Ammon's horn (tissue), 1 donor: ENCODE measurements at regions not wholly inside any gene's neighbourhood (a gene's known extent, or its start where the extent isn't known, plus 50 kb on each side); places are given as distances from the start of the nearest gene placed in this dataset.
"Not testable (repeated sequence)": the region's sequence is repeated elsewhere in the genome, so short reads cannot be mapped to it uniquely, and the experiment has no call there.

ENCODE experiments used
- DNase-seq: peaks from one replicate; pipeline ENCODE4 v3.0.0-alpha.2; 2016; ENCODE audit warnings: low spot score

DNA sequence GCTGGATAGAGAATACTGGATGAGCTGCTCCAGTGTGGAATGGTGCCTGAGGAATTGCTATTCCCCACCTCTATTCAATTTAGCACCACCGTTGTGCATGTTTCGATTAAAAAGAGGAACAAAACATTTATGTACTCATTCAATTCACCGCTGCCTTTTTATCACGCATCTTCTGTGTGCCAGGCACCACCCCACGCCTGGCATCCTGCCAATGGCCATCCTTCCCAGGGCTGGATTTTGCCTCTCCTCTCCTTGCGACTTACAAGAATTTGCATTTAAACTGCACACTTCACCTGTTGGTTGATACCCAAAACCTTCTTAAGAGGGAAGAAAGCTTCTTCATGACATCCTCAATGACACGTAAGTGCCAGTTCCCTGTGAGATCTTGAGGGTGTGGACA, 110.2 kb upstream of the DPP6 start:
- DNase-seq: no peak

DNA sequence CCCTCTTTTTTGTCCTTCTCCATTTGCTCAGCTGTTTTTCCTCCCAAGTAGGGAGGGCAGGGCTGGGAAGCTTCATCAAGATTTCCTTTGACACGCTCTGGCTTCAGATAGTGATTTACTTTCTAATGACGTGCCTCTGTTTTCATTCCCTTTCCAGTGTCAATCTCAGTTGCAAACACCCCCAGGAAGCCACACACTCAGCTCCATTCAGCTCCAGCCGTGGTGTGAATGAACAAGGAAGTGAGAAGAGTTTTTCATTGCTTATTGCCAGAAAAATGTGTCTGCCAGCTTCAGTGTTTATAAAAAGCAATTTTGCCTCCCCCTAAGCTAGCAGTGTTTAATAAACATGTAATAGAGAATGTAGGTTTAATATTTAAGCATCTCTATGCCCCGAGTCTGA, 108.7 kb upstream of the DPP6 start:
- peak; percentile 68 for DNase-seq

DNA sequence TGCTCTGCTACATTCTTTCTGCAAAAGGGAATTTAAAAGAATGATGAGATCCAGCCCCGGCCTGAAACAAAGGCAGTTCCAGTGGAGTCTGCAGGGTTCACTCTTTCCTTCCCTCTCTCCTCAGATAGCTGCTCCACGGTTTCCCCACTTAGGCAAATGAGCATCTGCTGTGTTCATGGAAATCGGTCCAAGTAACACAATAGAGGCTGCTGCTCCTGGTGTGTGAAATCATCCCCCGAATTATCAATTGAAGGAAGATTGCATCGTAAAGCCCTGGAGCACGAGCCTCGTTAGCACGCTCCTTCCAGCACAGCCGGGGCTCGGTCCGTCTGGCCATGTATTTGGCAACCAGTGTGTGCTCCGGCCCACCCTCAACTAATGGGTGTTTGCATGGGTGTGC, 108.3 kb upstream of the DPP6 start:
- DNase-seq: peak; percentile 79

DNA sequence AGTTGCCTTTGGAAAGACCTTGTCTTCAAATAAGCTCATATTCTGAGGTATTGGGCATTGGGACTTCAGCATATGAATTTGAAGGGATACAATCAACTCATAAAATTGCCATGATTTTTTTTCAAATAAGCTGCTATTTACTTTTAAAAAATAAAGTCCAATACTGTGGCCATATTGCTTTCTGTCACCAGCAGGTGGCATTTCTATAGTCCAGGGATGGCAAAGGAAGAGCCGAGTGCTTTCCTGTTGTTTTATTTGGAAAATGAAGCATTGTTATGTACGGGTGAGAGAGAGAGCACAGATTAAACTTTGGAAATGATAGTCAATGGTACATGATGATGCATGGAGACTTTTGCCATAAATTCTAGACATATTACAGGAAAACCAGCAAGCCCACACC, 104.1 kb upstream of the DPP6 start:
- no peak for DNase-seq

DNA sequence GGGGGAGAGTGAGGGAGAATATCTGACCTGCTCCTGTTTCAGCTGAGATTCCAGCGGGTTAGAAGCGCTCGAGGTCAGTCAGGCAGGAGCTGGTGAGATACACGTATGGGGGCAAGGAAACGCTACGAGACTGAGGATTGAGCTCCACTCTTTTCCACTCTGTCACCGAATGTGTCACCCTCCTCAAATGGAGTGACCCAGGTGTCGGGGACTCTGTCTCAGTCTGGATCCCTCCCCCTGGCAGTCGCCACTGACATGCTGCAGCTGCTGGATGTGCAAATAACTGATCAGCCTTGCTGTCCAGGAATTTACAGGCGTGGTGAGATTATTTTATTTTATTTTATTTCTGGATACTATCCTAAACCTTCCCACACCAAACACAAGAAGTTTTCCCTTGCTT, 100.9 kb upstream of the DPP6 start:
- DNase-seq: no peak

DNA sequence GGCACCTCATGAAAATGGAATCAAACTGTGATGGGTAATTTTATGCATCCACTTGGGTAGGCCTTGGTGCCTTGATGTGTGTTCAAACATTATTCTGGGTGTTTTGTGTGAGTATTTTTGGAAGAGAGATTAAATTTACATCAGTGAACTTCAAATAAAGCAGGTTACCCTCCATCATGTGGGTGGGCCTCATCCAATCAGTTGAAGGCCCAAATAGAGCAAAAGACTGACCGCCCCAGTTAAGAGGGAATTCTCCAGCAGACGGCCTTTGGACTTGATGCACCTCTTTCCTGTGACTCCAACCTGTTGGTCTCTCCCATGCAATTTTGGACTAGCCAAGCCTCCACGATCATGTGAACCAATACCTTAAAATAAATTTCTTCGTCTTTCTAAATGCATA, 97.7 kb upstream of the DPP6 start:
- no peak for DNase-seq

DNA sequence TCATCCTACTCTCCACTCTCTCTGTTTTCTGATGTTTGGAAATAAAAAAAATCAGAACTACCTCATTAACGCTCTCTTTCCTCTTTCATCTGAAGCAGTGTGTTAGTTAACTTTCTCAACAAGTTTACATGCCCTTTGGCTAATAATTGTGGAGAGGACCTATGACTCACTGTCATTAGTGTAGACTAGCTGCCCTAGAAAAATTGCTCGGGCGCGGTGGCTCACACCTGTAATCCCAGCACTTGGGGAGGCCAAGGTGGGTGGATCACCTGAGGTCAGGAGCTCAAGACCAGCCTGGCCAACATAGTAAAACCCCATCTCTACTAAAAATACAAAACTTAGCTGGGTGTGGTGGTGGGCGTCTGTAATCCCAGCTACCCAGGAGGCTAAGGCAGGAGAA, 94.5 kb upstream of the DPP6 start:
- not testable (repeated sequence) for DNase-seq

DNA sequence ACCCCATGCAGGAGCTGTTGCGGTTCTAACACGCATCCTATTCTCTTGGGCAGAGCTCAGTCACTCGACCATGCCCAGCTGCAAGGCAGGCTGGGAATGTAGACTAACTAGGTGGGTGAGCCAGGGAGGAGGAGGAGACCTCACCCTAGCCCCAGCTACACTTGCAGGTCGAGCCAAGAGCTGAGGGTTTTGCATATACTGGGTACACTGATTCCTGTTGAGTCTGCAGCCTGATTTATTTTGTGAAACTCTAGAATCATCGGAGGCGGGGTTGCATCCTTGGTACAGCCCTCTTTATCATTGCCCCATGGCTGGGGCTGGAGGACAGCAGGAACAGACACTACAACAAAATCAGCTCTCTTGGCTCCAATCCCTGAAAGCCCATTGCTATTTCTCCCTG, 93.8 kb upstream of the DPP6 start:
- not testable (repeated sequence) for DNase-seq

DNA sequence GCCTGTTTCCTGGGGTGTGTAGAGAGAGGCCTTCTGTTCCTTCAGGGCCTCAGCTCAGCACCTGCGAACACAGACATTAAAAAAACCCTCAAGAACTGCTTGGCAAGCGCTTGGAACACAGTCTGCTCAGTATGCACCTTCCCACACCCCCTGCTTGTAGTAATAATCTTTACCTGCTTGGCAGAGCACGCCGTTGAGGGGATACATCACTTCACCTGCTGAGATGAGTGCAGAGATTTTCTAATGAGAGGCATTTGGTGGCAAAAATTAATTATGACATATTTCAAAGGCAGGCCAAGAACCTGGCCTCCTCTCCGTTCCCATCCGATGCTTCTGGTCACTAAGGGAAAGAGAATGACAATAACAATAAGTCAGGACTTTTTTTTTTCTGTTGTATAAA, 93.4 kb upstream of the DPP6 start:
- not testable (repeated sequence) for DNase-seq

DNA sequence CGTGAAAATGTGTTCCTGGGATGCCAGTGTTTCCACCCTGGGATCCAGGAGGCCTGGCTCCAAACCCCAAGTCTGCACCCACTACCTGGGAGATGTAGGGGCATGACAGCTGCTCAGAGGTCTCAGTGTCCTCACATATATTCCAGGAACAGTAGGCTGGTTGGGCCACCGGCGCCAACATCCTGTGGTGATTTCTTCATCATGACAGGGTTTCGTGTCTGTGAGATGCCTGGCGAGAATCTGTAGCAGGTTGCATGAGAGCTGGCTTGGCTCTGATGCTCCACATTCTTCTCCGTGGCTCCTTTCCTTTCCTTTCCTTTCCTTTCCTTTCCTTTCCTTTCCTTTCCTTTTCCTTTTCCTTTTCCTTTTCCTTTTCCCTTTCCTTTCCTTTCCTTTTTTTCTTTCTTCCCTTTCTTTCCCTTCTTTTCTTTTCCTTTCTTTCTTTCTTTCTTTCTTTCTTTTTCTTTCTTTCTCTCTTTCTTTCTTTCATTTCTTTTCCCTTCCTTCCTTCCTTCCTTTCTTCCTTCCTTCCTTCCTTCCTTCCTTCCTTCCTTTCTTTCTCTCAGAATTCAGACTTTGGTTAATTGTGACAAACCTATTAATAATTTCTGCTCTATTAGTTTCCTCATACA, 87.6 kb upstream of the DPP6 start:
- DNase-seq: not testable (repeated sequence)

DNA sequence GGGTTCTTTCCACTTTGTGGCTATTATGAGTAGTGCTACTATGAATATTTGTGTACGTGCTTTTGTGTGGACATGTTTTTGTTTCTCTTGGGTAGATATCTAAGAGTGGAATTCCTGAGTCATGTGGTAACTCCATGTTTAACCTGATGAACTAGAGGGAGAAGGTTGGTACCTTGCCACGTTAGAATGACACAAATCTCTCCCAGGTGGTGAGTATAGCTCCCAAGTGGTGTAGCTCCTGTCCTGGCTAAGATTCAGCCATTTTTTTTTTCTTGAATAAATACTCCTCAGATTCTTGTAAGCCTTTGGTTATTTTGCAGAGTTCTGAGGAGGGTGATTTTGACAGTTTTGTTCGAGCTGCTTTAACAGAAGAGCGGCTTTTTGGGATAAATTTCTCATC, 83.2 kb upstream of the DPP6 start:
- DNase-seq: not testable (repeated sequence)

DNA sequence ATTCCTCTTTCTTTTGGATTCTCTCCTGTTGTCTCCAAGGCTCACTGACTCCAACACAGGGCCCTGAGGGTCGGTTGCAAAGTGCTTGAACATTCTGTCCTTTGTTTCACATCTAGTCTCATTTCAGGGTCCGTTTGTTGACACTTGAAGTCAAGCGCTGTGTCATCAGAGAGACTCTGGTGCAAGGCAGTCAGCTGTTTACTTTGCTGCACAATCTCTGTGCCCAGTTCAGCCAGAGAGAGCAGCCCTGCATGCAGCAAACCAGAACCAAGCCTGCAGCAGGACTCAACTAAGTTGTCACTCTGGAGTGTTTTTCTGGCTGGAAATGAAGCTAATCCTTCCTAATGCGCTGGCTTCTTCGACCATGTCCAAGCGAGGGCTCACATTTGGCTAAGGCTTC, 77.6 kb upstream of the DPP6 start:
- DNase-seq: not testable (repeated sequence)

DNA sequence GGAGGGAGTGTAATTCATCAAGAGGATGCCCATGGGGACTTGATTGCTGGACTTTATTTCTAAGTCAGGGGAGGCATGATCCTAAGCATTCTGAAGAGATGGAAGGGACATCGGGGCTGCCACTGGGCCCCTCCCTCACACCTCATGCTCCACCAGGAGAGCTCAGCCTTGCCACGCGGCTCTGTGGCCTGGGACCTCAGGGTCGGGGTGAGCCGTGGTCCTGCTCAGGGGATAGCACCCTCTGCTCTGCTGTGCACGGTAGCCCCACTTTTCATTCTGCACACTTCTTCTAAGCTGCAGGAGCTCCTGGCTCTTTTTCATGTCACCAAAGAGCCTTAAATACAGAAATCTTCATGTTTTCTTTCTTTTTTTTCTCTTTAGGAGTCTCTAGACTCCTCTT, 75.5 kb upstream of the DPP6 start:
- DNase-seq: not testable (repeated sequence)

DNA sequence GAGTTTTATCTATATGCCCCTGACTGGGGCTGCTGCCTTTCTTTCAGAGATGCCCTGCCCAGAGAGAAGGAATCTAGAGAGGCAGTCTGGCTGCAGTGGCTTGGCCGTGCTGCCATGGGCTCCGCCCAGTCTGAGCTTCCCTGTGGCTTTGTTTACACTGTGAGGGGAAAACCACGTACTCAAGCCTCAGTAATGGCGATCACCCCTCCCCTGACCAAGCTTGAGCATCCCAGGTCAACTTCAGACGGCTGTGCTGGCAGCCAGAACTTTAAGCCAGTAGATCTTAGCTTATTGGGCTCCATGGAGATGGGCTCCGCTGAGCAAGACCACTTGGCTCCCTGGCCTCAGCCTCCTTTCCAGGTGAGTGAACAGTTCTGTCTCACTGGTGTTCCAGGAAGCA, 69.0 kb upstream of the DPP6 start:
- DNase-seq: not testable (repeated sequence)

DNA sequence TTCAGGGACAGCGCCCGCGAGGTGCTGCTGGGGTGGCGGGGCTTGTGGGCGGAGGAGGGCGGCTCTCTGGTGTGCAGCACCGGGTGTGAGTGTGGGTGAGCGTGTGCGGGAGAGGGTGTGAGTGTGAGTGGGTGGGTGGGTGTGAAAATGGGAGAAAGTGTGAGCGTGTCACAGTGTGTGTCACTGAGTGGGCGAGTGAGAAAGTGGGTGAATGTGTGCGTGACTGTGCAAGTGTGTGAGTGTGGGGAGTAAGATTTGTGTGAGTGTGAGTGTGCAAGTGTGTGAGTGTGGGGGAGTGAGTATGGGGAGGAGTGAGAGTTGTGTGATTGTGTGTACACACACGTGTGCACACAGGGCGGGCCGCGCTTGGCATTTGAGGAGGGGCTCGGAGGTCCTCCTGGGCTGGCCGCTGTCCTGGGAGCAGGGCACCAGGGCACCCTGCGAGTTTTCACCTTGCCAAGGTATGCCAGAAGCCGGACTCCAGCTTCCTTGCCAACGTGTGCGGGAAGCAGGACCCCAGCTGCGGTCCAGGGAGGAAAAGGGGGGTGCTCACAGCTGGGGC, 63.1 kb upstream of the DPP6 start:
- not testable (repeated sequence) for DNase-seq

DNA sequence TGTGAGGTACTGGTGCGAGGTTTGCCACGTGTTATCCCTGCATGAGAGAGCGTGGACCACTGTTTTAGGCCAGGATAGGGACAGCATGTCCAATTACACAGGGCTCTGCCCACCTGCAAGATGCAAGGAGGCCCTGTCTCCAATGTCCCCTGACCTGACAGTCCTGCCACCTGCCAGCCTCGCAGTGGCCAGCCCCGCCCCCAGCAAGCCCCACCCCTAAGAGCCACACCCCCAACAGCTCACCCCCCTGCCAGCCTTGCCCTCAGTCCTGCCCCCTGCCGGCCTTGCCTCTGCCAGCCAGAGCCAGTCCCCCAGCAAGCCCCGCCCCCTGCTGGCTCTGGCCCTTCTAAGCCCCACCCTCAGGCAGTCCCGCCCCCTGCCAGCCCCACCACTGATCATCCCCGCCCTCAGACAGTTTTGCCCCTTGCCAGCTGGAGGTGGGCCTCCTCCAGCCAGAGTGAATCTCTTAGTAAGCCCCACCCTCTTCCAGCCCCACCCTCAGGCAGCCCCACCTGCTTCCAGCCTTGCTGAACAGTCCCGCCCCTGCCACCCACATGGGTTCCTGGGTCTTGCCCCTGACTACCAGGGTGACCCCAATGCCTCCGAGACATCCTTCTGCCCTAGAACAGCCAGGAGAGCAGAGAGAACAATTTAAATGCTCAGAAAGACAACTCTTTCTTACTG, 62.3 kb upstream of the DPP6 start:
- DNase-seq: not testable (repeated sequence)

DNA sequence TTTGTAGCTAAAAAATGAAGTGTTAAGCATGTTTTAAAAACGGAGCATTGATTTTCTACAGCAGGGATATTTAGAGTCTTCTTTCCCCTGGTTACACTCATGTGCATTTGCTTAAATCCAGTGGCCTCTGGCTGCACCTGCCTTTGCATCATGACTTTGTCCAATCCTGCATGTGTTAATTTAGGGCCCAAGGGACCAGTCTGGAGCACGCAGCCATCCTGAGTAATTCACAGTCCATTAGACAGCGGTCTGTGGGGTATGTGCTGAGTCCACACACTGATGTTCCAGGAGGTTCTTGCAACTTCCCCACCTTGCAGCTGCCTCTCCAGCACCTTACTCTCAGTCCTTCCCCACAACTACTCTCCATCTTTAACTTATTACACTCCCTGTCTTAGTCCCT, 60.7 kb upstream of the DPP6 start:
- DNase-seq: not testable (repeated sequence)

DNA sequence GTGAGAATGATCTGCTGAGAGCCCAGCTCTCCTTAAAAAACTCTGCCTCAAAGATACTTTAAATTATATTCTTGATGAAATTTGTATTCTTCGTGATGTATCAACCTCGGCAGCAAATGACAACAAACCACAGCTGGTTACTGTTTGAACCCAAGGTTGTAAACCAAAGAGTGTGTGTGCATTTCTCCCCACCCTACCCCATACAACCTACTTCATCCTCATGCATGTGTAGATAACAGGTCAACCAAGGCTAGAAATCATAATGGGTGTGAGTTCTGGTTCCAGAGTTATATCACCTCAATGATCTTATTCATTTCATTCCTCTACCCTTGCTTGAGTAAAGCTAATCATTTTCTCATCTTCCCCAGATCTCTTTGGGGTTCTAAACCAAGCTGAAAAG, 58.8 kb upstream of the DPP6 start:
- DNase-seq: not testable (repeated sequence)

DNA sequence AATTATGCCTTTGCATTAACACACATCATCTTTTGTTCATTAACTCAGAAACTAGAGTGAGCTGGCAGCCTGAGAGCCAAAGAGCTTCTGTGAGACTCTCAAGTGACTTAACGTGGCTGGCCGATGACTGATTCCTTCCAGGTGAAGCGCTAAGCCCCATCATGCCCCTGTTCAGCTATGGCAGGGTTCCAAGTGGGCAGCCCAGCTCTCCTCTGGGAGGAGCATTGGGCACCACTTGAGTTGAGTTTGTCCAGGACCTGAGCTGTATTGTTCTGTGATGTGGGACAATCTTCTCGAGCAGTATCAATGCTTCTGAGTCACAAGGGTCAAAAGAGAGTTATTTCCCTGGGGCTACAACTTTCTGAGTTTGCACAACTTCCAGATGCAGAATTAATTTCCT, 53.3 kb upstream of the DPP6 start:
- not testable (repeated sequence) for DNase-seq
